Lower lobe of right lung (tissue), 2 donors: ENCODE measurements at regions not wholly inside any gene's neighbourhood (a gene's known extent, or its start where the extent isn't known, plus 50 kb on each side); places are given as distances from the start of the nearest gene placed in this dataset.

ENCODE experiments used
- ATAC-seq, 2 donors: fragments of 200-7000 bp; cut with Tn5 transposase; one replicate each; pipeline ENCODE4 v1.9.1; 2020 to 2022; ENCODE audit warnings: mild to moderate bottlenecking in 2 of 2, moderate library complexity in 2 of 2
- DNase-seq: peaks from one replicate; pipeline ENCODE4 v3.0.0-alpha.2; 2020
- H3K27ac ChIP-seq: fragments of 200-600 bp; one replicate; pipeline ENCODE4 v1.8.0; 2022
- H3K27me3 ChIP-seq: fragments of 200-600 bp; one replicate; pipeline ENCODE4 v1.8.0; 2022; ENCODE audit warnings: low read depth
- H3K36me3 ChIP-seq: fragments of 200-600 bp; one replicate; pipeline ENCODE4 v1.8.0; 2022; ENCODE audit warnings: mild to moderate bottlenecking
- H3K4me1 ChIP-seq: fragments of 200-600 bp; one replicate; pipeline ENCODE4 v1.8.0; 2022
- H3K4me3 ChIP-seq: fragments of 200-600 bp; one replicate; pipeline ENCODE4 v1.8.0; 2022; ENCODE audit warnings: mild to moderate bottlenecking
- H3K9me3 ChIP-seq: fragments of 200-600 bp; one replicate; pipeline ENCODE4 v1.8.0; 2022
- CTCF ChIP-seq: fragments of 200-600 bp; IDR thresholded peaks from one replicate; pipeline ENCODE4 v1.8.0; 2022; ENCODE audit warnings: antibody characterized with exemption, mild to moderate bottlenecking
- intact Hi-C: fragments of 100-400 bp; cut with DNase I; formaldehyde crosslinking; loops from one replicate; pipeline ENCODE4 v1.11.0; 2022
- donor health status: DM: no; HTN: yes; CAD: no; lungs with severe emphysema.

- DNase-seq = no peak
- H3K36me3 ChIP-seq = no peaks in the 10 kb centered on the region
- intact Hi-C loops = no loop called here
- no peak overlapping the region for H3K27ac ChIP-seq
- H3K4me3 ChIP-seq = no peak overlapping the region
- no peaks in the 10 kb centered on the region for H3K27me3 ChIP-seq
- no peaks in the 10 kb centered on the region for H3K4me1 ChIP-seq
- H3K9me3 ChIP-seq = no peaks in the 10 kb centered on the region
- no peak for TF ChIP-seq CTCF
- ATAC-seq = no peak
These were observed 921.7 kb downstream of the TBL1XR1 start for GRCh38 chr3:176275538-176275937.

GRCh38 chr3:176275113-176275512 is 922.2 kb downstream of the TBL1XR1 start:
- Histone ChIP-seq H3K4me3 (no peak overlapping the region), H3K27me3 (no peaks in the 10 kb centered on the region), H3K9me3 (no peaks in the 10 kb centered on the region), H3K4me1 (no peaks in the 10 kb centered on the region), H3K27ac (no peak overlapping the region), H3K36me3 (no peaks in the 10 kb centered on the region)
- TF ChIP-seq CTCF = no peak
- DNase-seq (no peak), ATAC-seq (no peak)
- intact Hi-C loops = no loop called here

- TF ChIP-seq CTCF = no peak
- intact Hi-C loops = no loop called here
- Histone ChIP-seq H3K9me3 (no peaks in the 10 kb centered on the region), H3K4me3 (no peak overlapping the region), H3K4me1 (no peaks in the 10 kb centered on the region), H3K36me3 (no peaks in the 10 kb centered on the region), H3K27ac (no peak overlapping the region), H3K27me3 (no peaks in the 10 kb centered on the region)
- ATAC-seq (no peak), DNase-seq (no peak)
These were observed 923.1 kb downstream of the TBL1XR1 start for GRCh38 chr3:176274161-176274560.

GRCh38 chr3:176262071-176262470 is 935.2 kb downstream of the TBL1XR1 start:
- no peak for TF ChIP-seq CTCF
- Histone ChIP-seq H3K4me1 (no peaks in the 10 kb centered on the region), H3K27ac (no peak overlapping the region), H3K36me3 (no peaks in the 10 kb centered on the region), H3K27me3 (no peaks in the 10 kb centered on the region), H3K4me3 (no peak overlapping the region), H3K9me3 (peaks cover 7% of the 10 kb centered on the region)
- no peak for DNase-seq
- no peak for ATAC-seq
- intact Hi-C loops = no loop called here

- TF ChIP-seq CTCF = no peak
- H3K9me3 ChIP-seq = no peaks in the 10 kb centered on the region
- H3K27ac ChIP-seq = no peak overlapping the region
- H3K36me3 ChIP-seq = no peaks in the 10 kb centered on the region
- intact Hi-C loops = no loop called here
- no peaks in the 10 kb centered on the region for H3K4me1 ChIP-seq
- no peak overlapping the region for H3K4me3 ChIP-seq
- no peak for DNase-seq
- H3K27me3 ChIP-seq = no peaks in the 10 kb centered on the region
- no peak for ATAC-seq
These were observed 950.1 kb downstream of the TBL1XR1 start for GRCh38 chr3:176247191-176247590.

GRCh38 chr3:176219970-176220369 is 977.3 kb downstream of the TBL1XR1 start:
- Histone ChIP-seq H3K4me1 (no peaks in the 10 kb centered on the region), H3K36me3 (no peaks in the 10 kb centered on the region), H3K4me3 (no peak overlapping the region), H3K9me3 (no peaks in the 10 kb centered on the region), H3K27me3 (no peaks in the 10 kb centered on the region), H3K27ac (no peak overlapping the region)
- TF ChIP-seq CTCF = no peak
- intact Hi-C loops = no loop called here
- DNase-seq (no peak), ATAC-seq (no peak)
